HCT116 (cell line): ENCODE measurements at regions not wholly inside any gene's neighbourhood (a gene's known extent, or its start where the extent isn't known, plus 50 kb on each side); places are given as distances from the start of the nearest gene placed in this dataset.
A peak's percentile ranks its signal among the peaks of the same experiment; 100 is the strongest.

Experiments used
- ATAC-seq: fragments of 200-7000 bp; cut with Tn5 transposase; 2 replicates; pipeline ENCODE4 v1.9.1; 2020; ENCODE audit warnings: mild to moderate bottlenecking, moderate library complexity
- BruUV-seq: library from RNA; stranded (reverse); fragments of 400-500 nt; replicated peaks from 2 replicates; lab custom pipeline; 2021; lab: Mats Ljungman, UMichigan
- CTCF ChIA-PET: fragments of 300-600 bp; sonication (Branson Sonifier 250); formaldehyde crosslinking; loops from one replicate; lab custom pipeline; 2021; ENCODE audit warnings: antibody characterized with exemption; lab: Charles Lee
- POLR2A ChIA-PET: fragments of 300-600, 350-600 bp; sonication (Branson Sonifier 250); formaldehyde crosslinking; loops from one replicate; lab custom pipeline; 2021; ENCODE audit warnings: antibody characterized with exemption; lab: Charles Lee
- RAD21 ChIA-PET, 2 experiments: fragments of 300-600 bp; sonication (Branson Sonifier 250); formaldehyde crosslinking; loops; one replicate each; lab custom pipeline; 2023; ENCODE audit warnings: low total read pairs in 2 of 2; ENCODE audit not compliant: uncharacterized antibody in 2 of 2, unreplicated experiment in 2 of 2, low non-redundant PET in 1 of 2; lab: Charles Lee
- DNase-seq: peaks from one replicate; pipeline ENCODE4 v3.0.0-alpha.2; 2010; ENCODE audit warnings: low read depth, low spot score
- H2AFZ ChIP-seq: fragments of 200-600 bp; shearing (Covaris generic), sonication (generic); 2 replicates; pipeline ENCODE4 v1.6.1; 2017; ENCODE audit warnings: low read depth, mixed run types, mixed read lengths, antibody characterized with exemption, low read length; ENCODE audit not compliant: poor library complexity, severe bottlenecking
- H3K27ac ChIP-seq: 2 replicates; pipeline ENCODE4 v1.5.1; 2012; ENCODE audit warnings: low read depth, low read length
- H3K27me3 ChIP-seq: fragments of 200-600 bp; sonication (generic); 2 replicates; pipeline ENCODE4 v1.6.1; 2016; ENCODE audit warnings: mixed run types, low read length, mixed read lengths; ENCODE audit not compliant: insufficient read depth
- H3K36me3 ChIP-seq, 2 experiments: fragments of 200-500 bp in 1 of 2; fragments of 200-600 bp in 1 of 2; sonication (Bioruptor generic) in 1 of 2; sonication (generic) in 1 of 2; 2 replicates each; pipeline versions ENCODE4 v1.5.1 to v1.6.1; 2014 to 2016; ENCODE audit warnings: low read length in 2 of 2, inconsistent platforms in 1 of 2, mixed read lengths in 1 of 2, mixed run types in 1 of 2; ENCODE audit not compliant: insufficient read depth in 2 of 2, control insufficient read depth in 1 of 2
- H3K4me1 ChIP-seq, 2 experiments: fragments of 200-600 bp in 1 of 2; sonication (generic) in 1 of 2; 2 replicates each; pipeline versions ENCODE4 v1.5.1 to v1.6.1; 2012 to 2017; ENCODE audit warnings: low read length in 2 of 2, inconsistent platforms in 1 of 2, mild to moderate bottlenecking in 1 of 2, mixed read lengths in 1 of 2, mixed run types in 1 of 2, moderate library complexity in 1 of 2; ENCODE audit not compliant: insufficient read depth in 2 of 2, control insufficient read depth in 1 of 2
- H3K4me2 ChIP-seq: fragments of 200-600 bp; sonication (generic); 2 replicates; pipeline ENCODE4 v1.6.1; 2017; ENCODE audit warnings: mixed run types, low read length, mixed read lengths
- H3K4me3 ChIP-seq, 2 experiments: fragments of 200-600 bp in 1 of 2; sonication (generic) in 1 of 2; replicated peaks in 1 of 2; 2 replicates each; pipeline ENCODE4 v1.5.1; 2011 to 2016; ENCODE audit warnings: low read length in 2 of 2, control low read depth in 1 of 2, low read depth in 1 of 2, mild to moderate bottlenecking in 1 of 2, mixed read lengths in 1 of 2, mixed run types in 1 of 2
- H3K79me2 ChIP-seq: fragments of 200-600 bp; sonication (generic); 2 replicates; pipeline ENCODE4 v1.6.1; 2017; ENCODE audit warnings: mild to moderate bottlenecking, mixed run types, low read length, moderate library complexity, mixed read lengths; ENCODE audit not compliant: insufficient read depth
- H3K9ac ChIP-seq: fragments of 200-600 bp; sonication (generic); 2 replicates; pipeline ENCODE4 v1.6.1; 2016; ENCODE audit warnings: low read length, mixed read lengths
- H3K9me2 ChIP-seq: fragments of 200-600 bp; sonication (generic), shearing (Covaris generic); 2 replicates; pipeline ENCODE4 v1.6.1; 2017; ENCODE audit warnings: mixed run types, mild to moderate bottlenecking, moderate library complexity; ENCODE audit not compliant: insufficient read depth
- H3K9me3 ChIP-seq, 2 experiments: fragments of 200-500 bp in 1 of 2; fragments of 200-600 bp in 1 of 2; sonication (Bioruptor generic) in 1 of 2; sonication (generic) in 1 of 2; 2 replicates each; pipeline ENCODE4 v1.6.1; 2014 to 2017; ENCODE audit warnings: low read length in 2 of 2, mixed read lengths in 2 of 2, inconsistent platforms in 1 of 2, low read depth in 1 of 2, mild to moderate bottlenecking in 1 of 2, mixed run types in 1 of 2, moderate library complexity in 1 of 2; ENCODE audit not compliant: control insufficient read depth in 1 of 2, insufficient read depth in 1 of 2
- H4K20me1 ChIP-seq: fragments of 200-600 bp; sonication (generic), shearing (Covaris generic); 2 replicates; pipeline ENCODE4 v1.6.1; 2017; ENCODE audit warnings: mixed run types, mild to moderate bottlenecking, moderate library complexity; ENCODE audit not compliant: insufficient read depth
- CBX3 ChIP-seq: IDR thresholded peaks from 2 replicates; pipeline ENCODE4 v1.6.1; 2012; ENCODE audit warnings: low read depth
- EGR1 ChIP-seq: IDR thresholded peaks from 2 replicates; pipeline ENCODE4 v1.6.1; 2012; ENCODE audit warnings: low read depth
- RAD21 ChIP-seq: IDR thresholded peaks from 2 replicates; pipeline ENCODE4 v1.6.1; 2012; ENCODE audit warnings: low read depth, mild to moderate bottlenecking
- TCF7L2 ChIP-seq: IDR thresholded peaks from 2 replicates; pipeline ENCODE4 v1.7.0; 2011; ENCODE audit warnings: borderline replicate concordance, inconsistent platforms; ENCODE audit not compliant: insufficient read depth, insufficient read length; ENCODE audit errors: extremely low read depth
- YY1 ChIP-seq: IDR thresholded peaks from 2 replicates; pipeline ENCODE4 v1.6.1; 2011; ENCODE audit warnings: low read length, low read depth, moderate library complexity, mild to moderate bottlenecking; ENCODE audit not compliant: insufficient replicate concordance; ENCODE audit errors: extremely low read depth
- intact Hi-C: fragments of 100-400 bp; cut with micrococcal nuclease; formaldehyde crosslinking; loops from 2 replicates; pipeline ENCODE4 v1.10.0; 2022
- TF ChIP-seq, protein P1 (sequence below), 3 experiments: fragments of 200-600 bp in 1 of 3; sonication (generic) in 1 of 3; IDR thresholded peaks in 2 of 3; conservative IDR thresholded peaks in 1 of 3; 2 replicates each; pipeline ENCODE4 v1.5.1; 2012 to 2017; ENCODE audit warnings: low read depth in 2 of 3, low read length in 2 of 3, antibody characterized with exemption in 1 of 3, borderline replicate concordance in 1 of 3, control low read depth in 1 of 3, mild to moderate bottlenecking in 1 of 3, mixed read lengths in 1 of 3, mixed run types in 1 of 3, moderate library complexity in 1 of 3; ENCODE audit not compliant: insufficient read depth in 1 of 3

GRCh38 chr17:71084219-71084618 is 914.9 kb downstream of the KCNJ2 start:
- BruUV-seq: no TSS peak
- H3K9me3 ChIP-seq: no peaks in the 10 kb centered on the region
- peak; percentile 69 for DNase-seq
- peak; percentile 87 for ATAC-seq
- RAD21 ChIA-PET: interaction anchor here (0.6 to 2.3 kb wide), 3 partner anchors 172 to 317 kb away, joined by 3 to 12 read pairs (median 9); no protein-coding TSS in a partner anchor
- CTCF ChIA-PET: interaction anchor here (0.7 to 4.5 kb wide), 8 partner anchors 11 to 1402 kb away, joined by 3 to 112 read pairs (median 10); no protein-coding TSS in a partner anchor
- H3K9ac ChIP-seq: no peak overlapping the region
- no peak overlapping the region for H3K4me3 ChIP-seq
- POLR2A ChIA-PET: no interaction called here
- intact Hi-C loops: loop anchor here (1.0 to 10.0 kb wide), 4 partner anchors 317 to 1461 kb away; no protein-coding TSS in a partner anchor
- H3K79me2 ChIP-seq: no peaks in the 10 kb centered on the region
- H3K36me3 ChIP-seq: no peaks in the 10 kb centered on the region
- peak; percentile 85 for TF ChIP-seq RAD21
- TF ChIP-seq CBX3: 0 out of 2 replicates have a peak, but pooled peaks have one; percentile 30
- TF ChIP-seq, protein P1, sequence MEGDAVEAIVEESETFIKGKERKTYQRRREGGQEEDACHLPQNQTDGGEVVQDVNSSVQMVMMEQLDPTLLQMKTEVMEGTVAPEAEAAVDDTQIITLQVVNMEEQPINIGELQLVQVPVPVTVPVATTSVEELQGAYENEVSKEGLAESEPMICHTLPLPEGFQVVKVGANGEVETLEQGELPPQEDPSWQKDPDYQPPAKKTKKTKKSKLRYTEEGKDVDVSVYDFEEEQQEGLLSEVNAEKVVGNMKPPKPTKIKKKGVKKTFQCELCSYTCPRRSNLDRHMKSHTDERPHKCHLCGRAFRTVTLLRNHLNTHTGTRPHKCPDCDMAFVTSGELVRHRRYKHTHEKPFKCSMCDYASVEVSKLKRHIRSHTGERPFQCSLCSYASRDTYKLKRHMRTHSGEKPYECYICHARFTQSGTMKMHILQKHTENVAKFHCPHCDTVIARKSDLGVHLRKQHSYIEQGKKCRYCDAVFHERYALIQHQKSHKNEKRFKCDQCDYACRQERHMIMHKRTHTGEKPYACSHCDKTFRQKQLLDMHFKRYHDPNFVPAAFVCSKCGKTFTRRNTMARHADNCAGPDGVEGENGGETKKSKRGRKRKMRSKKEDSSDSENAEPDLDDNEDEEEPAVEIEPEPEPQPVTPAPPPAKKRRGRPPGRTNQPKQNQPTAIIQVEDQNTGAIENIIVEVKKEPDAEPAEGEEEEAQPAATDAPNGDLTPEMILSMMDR (IDR thresholded peaks at IDR 0.05 in 2 of 3, conservative IDR thresholded peaks at IDR 0.05 in 1 of 3; ENCODE audit: borderline replicate concordance in 1 of 3, insufficient read depth in 1 of 3, low read depth in 2 of 3, low read length in 2 of 3): peak; percentile 69 to 78 (median 73); a peak in 5 of 6 replicates
- TF ChIP-seq EGR1: no peak
- no peak for TF ChIP-seq TCF7L2
- TF ChIP-seq YY1: no peak
- H3K4me1 ChIP-seq: peaks cover 0 to 6% of the 10 kb centered on the region in 2 experiments; a peak in 1 of 4 replicates
- H4K20me1 ChIP-seq: no peaks in the 10 kb centered on the region
- H3K9me2 ChIP-seq: no peaks in the 10 kb centered on the region
- no peak overlapping the region for H3K4me2 ChIP-seq
- no peak overlapping the region for H3K27ac ChIP-seq
- no peaks in the 10 kb centered on the region for H3K27me3 ChIP-seq
- H2AFZ ChIP-seq: peak overlapping the region; percentile 60
